ENCODE measurements at regions not wholly inside any gene's neighbourhood (a gene's known extent, or its start where the extent isn't known, plus 50 kb on each side); places are given as distances from the start of the nearest gene placed in this dataset.
"Not testable (repeated sequence)": the region's sequence is repeated elsewhere in the genome, so short reads cannot be mapped to it uniquely, and the experiment has no call there.

- DNase-seq: no peak
Measured at GRCh38 chr2:183665425-183665824, 541.2 kb downstream of the NUP35 start.

GRCh38 chr2:183666031-183666430 lies 541.8 kb downstream of the NUP35 start:
- no peak for DNase-seq

DNA sequence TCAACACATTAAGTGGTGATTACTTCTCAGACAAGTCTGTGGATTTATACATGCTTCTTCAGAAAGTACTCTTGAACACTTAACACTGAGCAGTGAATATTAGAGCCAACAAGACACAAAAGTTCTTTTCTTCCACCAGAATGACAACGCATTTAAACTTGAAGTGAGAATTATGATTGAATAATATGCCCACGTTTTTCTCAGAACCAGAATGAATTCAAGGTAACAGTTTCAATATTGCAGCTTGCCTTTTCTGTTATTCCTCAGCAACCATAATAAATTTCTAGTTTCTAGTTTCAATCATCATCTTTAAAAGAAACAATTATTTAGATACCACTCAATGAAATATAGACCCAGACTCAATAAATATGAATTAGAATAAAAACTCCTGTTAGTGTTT lies 547.0 kb downstream of the NUP35 start:
- DNase-seq: no peak

GRCh38 chr2:183678908-183679307 lies 554.7 kb downstream of the NUP35 start:
- no peak for DNase-seq

- no peak for DNase-seq
Measured at GRCh38 chr2:183680573-183680972, 556.3 kb downstream of the NUP35 start.

GRCh38 chr2:183684686-183685085 lies 560.4 kb downstream of the NUP35 start:
- no peak for DNase-seq

- DNase-seq: no peak
Measured at GRCh38 chr2:183696028-183696427, 571.8 kb downstream of the NUP35 start.

DNA sequence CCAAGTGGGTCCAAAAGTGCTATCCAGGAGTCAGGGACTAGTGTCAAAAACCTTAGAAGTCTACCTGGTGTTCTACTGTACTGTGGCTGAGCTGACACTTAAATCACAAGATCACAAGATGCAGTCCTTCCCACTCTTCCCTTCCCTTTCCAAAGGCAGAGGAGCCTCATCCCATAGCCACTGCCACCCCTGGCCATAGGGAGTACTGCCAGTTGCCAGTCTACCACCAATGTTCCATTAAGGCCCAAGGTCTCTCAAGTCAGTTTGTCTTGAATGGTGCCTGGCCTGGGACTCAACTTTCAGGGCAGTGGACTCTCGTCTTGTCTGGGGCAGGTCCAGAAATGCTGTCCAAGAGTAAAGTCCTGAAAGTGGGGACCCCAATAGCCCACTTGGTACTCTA lies 585.6 kb downstream of the NUP35 start:
- no peak for DNase-seq

DNA sequence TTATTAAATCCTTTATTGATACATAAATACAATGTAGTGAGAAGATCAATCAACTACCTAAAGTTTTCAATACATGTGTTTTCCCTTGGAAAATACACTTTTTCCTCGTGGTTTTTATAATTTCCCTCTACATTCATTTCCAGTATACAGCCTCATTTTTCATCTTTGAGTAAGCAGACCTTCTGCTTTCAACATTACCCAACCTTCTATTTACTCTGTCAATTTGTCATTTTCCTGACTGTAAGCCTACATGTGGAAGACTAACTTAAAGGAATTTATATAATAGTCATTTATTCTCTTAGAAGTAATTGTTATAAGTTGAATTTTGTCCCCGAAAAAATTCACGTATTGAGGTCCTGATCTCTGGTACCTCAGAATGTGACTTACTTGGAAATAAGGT lies 594.0 kb downstream of the NUP35 start:
- DNase-seq: no peak

DNA sequence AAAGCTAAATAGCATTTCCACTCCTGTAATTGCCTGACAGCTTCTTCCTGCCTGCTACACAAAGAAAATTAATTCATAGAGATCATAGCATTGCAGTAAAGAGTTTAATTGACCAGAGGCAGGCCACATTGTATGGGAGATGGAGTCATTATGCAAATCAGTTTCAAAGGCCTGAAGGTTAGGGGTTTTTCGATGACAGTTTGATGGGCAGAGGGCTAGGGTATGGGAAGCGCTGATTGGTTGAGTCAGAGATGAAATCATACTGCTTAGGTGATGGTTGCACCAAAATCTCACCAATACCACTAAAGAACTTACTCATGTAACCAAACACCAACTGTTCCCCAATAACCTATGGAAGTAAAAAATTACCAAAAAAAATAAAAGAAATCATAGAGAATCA lies 599.0 kb downstream of the NUP35 start:
- no peak for DNase-seq

DNA sequence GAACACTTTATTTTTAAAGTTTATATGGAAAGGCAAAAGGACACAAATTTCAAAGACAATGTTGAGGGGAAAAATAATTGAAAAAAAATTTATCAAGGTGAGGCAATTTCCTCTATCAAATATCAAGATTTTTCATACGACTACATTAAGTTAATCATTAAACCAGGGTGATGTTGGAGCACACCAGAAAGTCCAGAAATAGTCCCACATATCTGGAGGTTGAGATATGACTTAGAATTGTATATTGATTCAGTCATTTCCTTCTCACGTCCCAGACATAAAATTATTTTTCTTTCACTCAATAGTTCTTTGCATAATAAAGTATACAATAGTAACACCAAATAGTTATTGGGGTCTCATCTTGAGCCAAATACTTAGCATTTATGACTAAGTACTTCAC lies 605.1 kb downstream of the NUP35 start:
- DNase-seq: no peak

GRCh38 chr2:183740241-183740640 lies 616.0 kb downstream of the NUP35 start:
- DNase-seq: no peak

- no peak for DNase-seq
Measured at GRCh38 chr2:183752571-183752970, 628.3 kb downstream of the NUP35 start.

GRCh38 chr2:183759033-183759432 lies 634.8 kb downstream of the NUP35 start:
- DNase-seq: no peak

GRCh38 chr2:183773775-183774174 lies 649.5 kb downstream of the NUP35 start:
- no peak for DNase-seq

- no peak for DNase-seq
Measured at GRCh38 chr2:183780072-183780471, 655.8 kb downstream of the NUP35 start.

DNA sequence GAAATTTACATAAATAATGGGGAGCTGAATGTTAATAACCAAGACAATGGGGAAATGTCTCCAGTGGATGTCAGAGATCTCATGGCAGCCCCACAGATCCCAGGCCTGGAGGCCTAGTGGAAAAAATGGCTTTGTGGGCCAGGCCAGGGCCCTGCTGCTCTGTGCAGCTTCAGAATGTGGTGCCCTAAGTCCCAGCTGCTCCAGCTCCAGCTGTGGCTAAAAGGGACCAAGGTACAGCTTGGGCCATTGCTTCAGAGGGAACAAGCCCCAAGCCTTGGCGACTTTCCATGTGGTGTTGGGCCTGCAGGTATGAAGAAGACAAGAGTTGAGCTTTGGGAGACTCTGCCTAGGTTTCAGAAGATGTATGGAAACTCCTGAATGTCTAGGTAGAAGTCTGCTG lies 658.2 kb downstream of the NUP35 start:
- no peak for DNase-seq

GRCh38 chr2:183788796-183789195 lies 664.6 kb downstream of the NUP35 start:
- DNase-seq: not testable (repeated sequence)

GRCh38 chr2:183792165-183792924 lies 668.1 kb downstream of the NUP35 start:
- DNase-seq: not testable (repeated sequence)

DNA sequence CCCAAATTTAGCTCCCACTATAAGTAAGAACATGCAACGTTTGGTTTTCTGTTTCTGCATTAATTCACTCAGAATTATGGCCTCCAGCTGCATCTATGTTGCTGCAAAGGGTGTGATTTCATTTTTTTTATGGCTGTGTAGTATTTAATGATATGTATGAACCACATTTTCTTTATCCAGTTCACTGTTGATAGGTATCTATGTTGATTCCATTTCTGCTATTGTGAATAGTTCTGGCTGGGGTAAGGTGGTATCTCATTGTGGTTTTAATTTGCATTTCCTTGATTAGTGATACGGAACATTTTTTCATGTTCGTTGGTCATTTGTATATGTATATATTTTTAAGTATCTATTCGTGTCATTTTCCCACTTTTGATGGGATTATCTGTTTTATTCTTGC lies 674.3 kb downstream of the NUP35 start:
- no peak for DNase-seq

DNA sequence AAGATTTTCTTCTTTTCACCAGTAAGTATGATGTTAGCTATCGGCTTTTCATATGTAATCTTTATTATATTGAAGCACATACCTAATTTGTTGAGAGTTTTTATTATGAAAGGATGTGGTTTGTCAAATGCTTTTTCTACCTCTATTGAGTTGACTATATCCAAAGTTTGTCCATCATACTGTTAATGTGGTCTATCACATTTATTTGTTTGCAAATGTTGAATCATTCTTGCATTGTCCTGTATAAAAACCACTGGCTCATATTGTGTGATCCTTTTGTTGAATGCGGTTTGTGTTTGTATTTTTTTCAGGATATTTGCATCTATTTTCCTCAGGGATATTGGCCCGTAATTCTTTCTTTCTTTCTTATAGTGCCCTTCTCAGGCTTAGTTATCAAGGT lies 675.5 kb downstream of the NUP35 start:
- DNase-seq: no peak

- DNase-seq: no peak
Measured at GRCh38 chr2:183803596-183803995, 679.4 kb downstream of the NUP35 start.

DNA sequence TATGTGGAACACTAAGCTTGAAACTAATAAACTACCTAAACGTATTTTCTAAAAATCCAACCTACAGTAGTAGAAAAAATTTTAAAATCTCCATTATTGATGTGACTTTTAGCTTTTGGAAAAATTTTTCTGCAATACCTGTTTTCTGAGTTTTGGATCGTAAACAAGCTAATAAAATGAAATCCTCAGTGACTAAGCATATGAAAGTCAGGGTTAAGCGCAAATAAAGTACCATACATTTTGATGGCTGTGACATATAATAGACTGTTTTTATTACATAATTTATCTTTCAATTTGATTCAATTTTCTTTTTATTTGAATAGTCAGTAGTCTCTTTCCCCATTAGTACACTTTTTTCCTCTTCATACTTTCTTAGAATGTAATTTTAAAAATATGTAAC lies 683.6 kb downstream of the NUP35 start:
- DNase-seq: no peak

DNA sequence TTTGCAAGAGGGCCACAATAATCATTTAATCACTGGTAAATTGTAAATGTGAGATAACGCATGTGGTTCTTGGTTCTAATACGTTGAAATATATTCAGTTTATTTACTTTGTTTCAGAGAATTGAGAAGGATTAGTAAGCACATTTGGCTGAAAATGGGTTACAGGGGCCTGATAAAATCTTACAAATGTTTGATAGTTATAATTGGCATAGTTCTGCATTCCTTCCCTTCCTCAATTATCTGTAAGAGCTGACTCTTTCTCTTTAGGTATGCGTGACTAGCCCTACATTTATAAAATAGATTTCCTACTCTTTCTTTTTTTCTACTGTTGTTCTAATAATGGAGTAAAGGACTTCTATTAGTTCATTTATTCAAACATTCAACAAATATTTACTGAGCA lies 685.2 kb downstream of the NUP35 start:
- DNase-seq: no peak

GRCh38 chr2:183811281-183811680 lies 687.0 kb downstream of the NUP35 start:
- no peak for DNase-seq

Data from CD4-positive, alpha-beta T cell treated with Interleukin-4 for 1 hour (primary cell).